Spleen (tissue), 7 donors: ENCODE measurements at regions not wholly inside any gene's neighbourhood (a gene's known extent, or its start where the extent isn't known, plus 50 kb on each side); places are given as distances from the start of the nearest gene placed in this dataset.

Source experiments
- POLR2A ChIP-seq, 3 donors: fragments of 450-650 bp; IDR thresholded peaks; one replicate each; pipeline ENCODE4 v1.5.1; 2017; ENCODE audit warnings: antibody characterized with exemption in 3 of 3, mild to moderate bottlenecking in 1 of 3
- POLR2AphosphoS5 ChIP-seq, 3 donors: sonication (generic); formaldehyde crosslinking; IDR thresholded peaks; one replicate each; pipeline ENCODE4 v1.5.1; 2017; ENCODE audit warnings: antibody characterized with exemption in 3 of 3
- TF ChIP-seq, protein P1 (sequence below), 11 experiments: fragments of 200-600 bp in 7 of 11; fragments of 450-650 bp in 4 of 11; sonication (generic) in 4 of 11; IDR thresholded peaks in 8 of 11; conservative IDR thresholded peaks in 3 of 11; 1 replicate in 7 of 11; 2 replicates in 4 of 11; pipeline versions ENCODE4 v1.4.0 to v1.8.0; 2016 to 2021; ENCODE audit warnings: antibody characterized with exemption in 11 of 11, inconsistent platforms in 4 of 11, mild to moderate bottlenecking in 1 of 11
- donor health status: DM: no; HTN: no; CAD: no; lungs with moderate emphysema.
- donor health status: DM: no; HTN: no; CAD: no.
- donor health status: DM: no; HTN: no; CAD: no.

DNA sequence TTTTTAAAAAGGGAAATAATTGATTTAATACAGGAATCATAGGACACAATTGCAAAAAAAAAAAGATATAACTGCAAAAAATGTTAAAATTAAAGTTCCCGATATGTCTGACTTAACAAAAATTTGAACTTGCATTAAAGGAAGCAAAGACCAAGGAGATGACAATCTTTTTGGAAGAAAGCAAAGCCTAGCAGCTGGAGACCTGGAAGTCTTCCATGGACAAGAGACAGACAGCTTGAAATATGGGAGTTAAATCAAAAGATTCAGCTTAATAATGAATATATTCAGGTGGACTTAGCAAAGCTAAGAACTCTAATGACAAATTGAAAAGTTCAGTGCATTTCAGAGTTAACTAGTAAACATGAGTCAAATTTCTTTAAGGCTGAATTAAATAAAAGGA is 568.7 kb upstream of the RGMB start:
- TF ChIP-seq POLR2A (IDR thresholded peaks at IDR 0.05) (no peak), POLR2AphosphoS5 (IDR thresholded peaks at IDR 0.05) (no peak)
- TF ChIP-seq, protein P1, sequence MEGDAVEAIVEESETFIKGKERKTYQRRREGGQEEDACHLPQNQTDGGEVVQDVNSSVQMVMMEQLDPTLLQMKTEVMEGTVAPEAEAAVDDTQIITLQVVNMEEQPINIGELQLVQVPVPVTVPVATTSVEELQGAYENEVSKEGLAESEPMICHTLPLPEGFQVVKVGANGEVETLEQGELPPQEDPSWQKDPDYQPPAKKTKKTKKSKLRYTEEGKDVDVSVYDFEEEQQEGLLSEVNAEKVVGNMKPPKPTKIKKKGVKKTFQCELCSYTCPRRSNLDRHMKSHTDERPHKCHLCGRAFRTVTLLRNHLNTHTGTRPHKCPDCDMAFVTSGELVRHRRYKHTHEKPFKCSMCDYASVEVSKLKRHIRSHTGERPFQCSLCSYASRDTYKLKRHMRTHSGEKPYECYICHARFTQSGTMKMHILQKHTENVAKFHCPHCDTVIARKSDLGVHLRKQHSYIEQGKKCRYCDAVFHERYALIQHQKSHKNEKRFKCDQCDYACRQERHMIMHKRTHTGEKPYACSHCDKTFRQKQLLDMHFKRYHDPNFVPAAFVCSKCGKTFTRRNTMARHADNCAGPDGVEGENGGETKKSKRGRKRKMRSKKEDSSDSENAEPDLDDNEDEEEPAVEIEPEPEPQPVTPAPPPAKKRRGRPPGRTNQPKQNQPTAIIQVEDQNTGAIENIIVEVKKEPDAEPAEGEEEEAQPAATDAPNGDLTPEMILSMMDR (IDR thresholded peaks at IDR 0.05 in 8 of 11, conservative IDR thresholded peaks at IDR 0.05 in 3 of 11): no peak
